Left lung (tissue), 4 donors: ENCODE measurements at regions not wholly inside any gene's neighbourhood (a gene's known extent, or its start where the extent isn't known, plus 50 kb on each side); places are given as distances from the start of the nearest gene placed in this dataset.

Source experiments
- ATAC-seq: fragments of 200-7000 bp; cut with Tn5 transposase; one replicate; pipeline ENCODE4 v1.9.1; 2020; ENCODE audit warnings: moderate library complexity
- DNase-seq, 4 donors: peaks; one replicate each; pipeline ENCODE4 v3.0.0-alpha.2; 2013 to 2020
- H3K27ac ChIP-seq, 2 donors: fragments of 200-600 bp; sonication (generic) in 1 of 2; one replicate each; pipeline versions ENCODE4 v1.5.0 to v1.8.0; 2020 to 2021
- H3K27me3 ChIP-seq, 2 donors: fragments of 200-600 bp; sonication (generic) in 1 of 2; one replicate each; pipeline versions ENCODE4 v1.5.0 to v1.8.0; 2020 to 2021
- H3K36me3 ChIP-seq, 2 donors: fragments of 200-600 bp; sonication (generic) in 1 of 2; one replicate each; pipeline versions ENCODE4 v1.5.0 to v1.8.0; 2020 to 2021
- H3K4me1 ChIP-seq, 2 donors: fragments of 200-600 bp; one replicate each; pipeline ENCODE4 v1.8.0; 2021
- H3K4me3 ChIP-seq, 2 donors: fragments of 200-600 bp; sonication (generic) in 1 of 2; one replicate each; pipeline versions ENCODE4 v1.5.0 to v1.8.0; 2020 to 2021; ENCODE audit warnings: mild to moderate bottlenecking in 1 of 2
- H3K9me3 ChIP-seq, 2 donors: fragments of 200-600 bp; sonication (generic) in 1 of 2; one replicate each; pipeline versions ENCODE4 v1.5.0 to v1.8.0; 2020 to 2021
- CTCF ChIP-seq, 2 donors: fragments of 200-600 bp; sonication (generic) in 1 of 2; IDR thresholded peaks; one replicate each; pipeline versions ENCODE4 v1.5.0 to v1.8.0; 2021; ENCODE audit warnings: antibody characterized with exemption in 2 of 2
- intact Hi-C, 2 donors: fragments of 100-400 bp; cut with DNase I; formaldehyde crosslinking; loops; one replicate each; pipeline versions ENCODE4 v1.11.2 to v1.14.2; 2022
- donor health status: DM: no; HTN: yes; CAD: no.
- donor health status: DM: no; HTN: no; CAD: no.

GRCh38 chr1:182278144-182279054, 113.2 kb downstream of the GLUL start:
- ATAC-seq (peak; percentile 41), DNase-seq (no peak)
- Histone ChIP-seq H3K27me3 (no peaks in the 10 kb centered on the region), H3K36me3 (no peaks in the 10 kb centered on the region), H3K4me3 (no peak overlapping the region), H3K9me3 (no peaks in the 10 kb centered on the region), H3K4me1 (peaks cover 0 to 17% of the 10 kb centered on the region in 2 donors), H3K27ac (peak overlapping the region in 1 of 2 donors; percentile 16)
- no peak for TF ChIP-seq CTCF (IDR thresholded peaks at IDR 0.05)
- intact Hi-C loops, result no loop called here

- Histone ChIP-seq H3K4me1 (peaks cover 0 to 17% of the 10 kb centered on the region in 2 donors), H3K27me3 (no peaks in the 10 kb centered on the region), H3K9me3 (no peaks in the 10 kb centered on the region), H3K36me3 (no peaks in the 10 kb centered on the region), H3K27ac (no peak overlapping the region), H3K4me3 (no peak overlapping the region)
- ATAC-seq (no peak), DNase-seq (no peak)
- intact Hi-C loops, result no loop called here
- TF ChIP-seq CTCF (IDR thresholded peaks at IDR 0.05), result no peak
Observed at GRCh38 chr1:182275271-182275670, 116.3 kb downstream of the GLUL start.

GRCh38 chr1:182274618-182275017, 117.0 kb downstream of the GLUL start:
- intact Hi-C loops, result no loop called here

GRCh38 chr1:182270731-182271130, 120.9 kb downstream of the GLUL start:
- Histone ChIP-seq H3K4me3 (no peak overlapping the region), H3K9me3 (no peaks in the 10 kb centered on the region), H3K27me3 (no peaks in the 10 kb centered on the region), H3K27ac (no peak overlapping the region), H3K36me3 (no peaks in the 10 kb centered on the region), H3K4me1 (peaks cover 0 to 17% of the 10 kb centered on the region in 2 donors)
- no peak for TF ChIP-seq CTCF (IDR thresholded peaks at IDR 0.05)
- intact Hi-C loops, result no loop called here
- DNase-seq (no peak), ATAC-seq (no peak)

More at GRCh38 chr1:182274618-182275017, 117.0 kb downstream of the GLUL start:
- TF ChIP-seq CTCF (IDR thresholded peaks at IDR 0.05), result no peak
- Histone ChIP-seq H3K36me3 (no peaks in the 10 kb centered on the region), H3K27ac (no peak overlapping the region), H3K27me3 (no peaks in the 10 kb centered on the region), H3K4me1 (peaks cover 0 to 18% of the 10 kb centered on the region in 2 donors), H3K9me3 (no peaks in the 10 kb centered on the region), H3K4me3 (no peak overlapping the region)
- DNase-seq (no peak), ATAC-seq (no peak)

- no peaks in the 10 kb centered on the region for H3K9me3 ChIP-seq
- no peak for TF ChIP-seq CTCF (IDR thresholded peaks at IDR 0.05)
- intact Hi-C loops, result no loop called here
- H3K36me3 ChIP-seq, result no peaks in the 10 kb centered on the region
- peaks cover 0 to 17% of the 10 kb centered on the region in 2 donors for H3K4me1 ChIP-seq
- H3K27ac ChIP-seq, result peak overlapping the region in 1 of 2 donors; percentile 61
- H3K27me3 ChIP-seq, result no peaks in the 10 kb centered on the region
- no peak for DNase-seq
- H3K4me3 ChIP-seq, result no peak overlapping the region
- ATAC-seq, result no peak
Observed at GRCh38 chr1:182269097-182269496, 122.5 kb downstream of the GLUL start.
